Immature natural killer cell (primary cell): ENCODE measurements at regions not wholly inside any gene's neighbourhood (a gene's known extent, or its start where the extent isn't known, plus 50 kb on each side); places are given as distances from the start of the nearest gene placed in this dataset.

Experiments used
- DNase-seq, 3 donors: peaks; one replicate each; pipeline ENCODE4 v3.0.0; 2022; ENCODE audit warnings: mixed read lengths in 1 of 3
- H3K27ac Mint-ChIP-seq, 6 donors: one replicate each; pipeline ENCODE4 v1.8.0; 2020; ENCODE audit warnings: mixed read lengths in 6 of 6, mild to moderate bottlenecking in 5 of 6, inconsistent platforms in 4 of 6, moderate library complexity in 3 of 6
- H3K27me3 Mint-ChIP-seq, 3 donors: one replicate each; pipeline ENCODE4 v1.8.0; 2020 to 2021; ENCODE audit warnings: low read depth in 3 of 3, mild to moderate bottlenecking in 3 of 3, mixed read lengths in 3 of 3, moderate library complexity in 3 of 3, inconsistent platforms in 1 of 3
- H3K36me3 Mint-ChIP-seq, 3 donors: one replicate each; pipeline ENCODE4 v1.8.0; 2020; ENCODE audit warnings: mixed read lengths in 3 of 3, inconsistent platforms in 2 of 3, mild to moderate bottlenecking in 2 of 3
- H3K4me1 Mint-ChIP-seq, 2 donors: one replicate each; pipeline ENCODE4 v1.8.0; 2020; ENCODE audit warnings: inconsistent platforms in 2 of 2, mild to moderate bottlenecking in 2 of 2, mixed read lengths in 2 of 2, moderate library complexity in 1 of 2
- H3K4me3 Mint-ChIP-seq, 5 donors: one replicate each; pipeline ENCODE4 v1.8.0; 2020; ENCODE audit warnings: mild to moderate bottlenecking in 5 of 5, mixed read lengths in 5 of 5, inconsistent platforms in 3 of 5, moderate library complexity in 3 of 5
- H3K9me3 Mint-ChIP-seq, 6 donors: one replicate each; pipeline ENCODE4 v1.8.0; 2020; ENCODE audit warnings: mild to moderate bottlenecking in 6 of 6, mixed read lengths in 6 of 6, inconsistent platforms in 4 of 6, moderate library complexity in 3 of 6

- peaks cover 0 to 2% (median 0%) of the 10 kb centered on the region in 3 donors for H3K27me3 Mint-ChIP-seq
- H3K36me3 Mint-ChIP-seq: no peaks in the 10 kb centered on the region
- no peak overlapping the region for H3K4me3 Mint-ChIP-seq
- H3K4me1 Mint-ChIP-seq: no peaks in the 10 kb centered on the region
- no peak for DNase-seq
- H3K27ac Mint-ChIP-seq: no peak overlapping the region
- peaks cover 0 to 30% (median 3%) of the 10 kb centered on the region in 6 donors for H3K9me3 Mint-ChIP-seq
These were observed 370.8 kb downstream of the NFIB start for GRCh38 chr9:13943176-13943575.

- H3K36me3 Mint-ChIP-seq: no peaks in the 10 kb centered on the region
- peaks cover 0 to 2% (median 0%) of the 10 kb centered on the region in 3 donors for H3K27me3 Mint-ChIP-seq
- no peaks in the 10 kb centered on the region for H3K4me1 Mint-ChIP-seq
- no peak overlapping the region for H3K4me3 Mint-ChIP-seq
- peaks cover 0 to 25% (median 3%) of the 10 kb centered on the region in 6 donors for H3K9me3 Mint-ChIP-seq
- DNase-seq: no peak
- H3K27ac Mint-ChIP-seq: no peak overlapping the region
These were observed 371.2 kb downstream of the NFIB start for GRCh38 chr9:13942695-13943094.

- no peak for DNase-seq
- Mint-ChIP-seq H3K4me3 (no peak overlapping the region), H3K27me3 (peaks cover 0 to 2% (median 0%) of the 10 kb centered on the region in 3 donors), H3K4me1 (no peaks in the 10 kb centered on the region), H3K27ac (no peak overlapping the region), H3K36me3 (no peaks in the 10 kb centered on the region), H3K9me3 (peaks cover under 1 to 26% (median 3%) of the 10 kb centered on the region in 6 donors)
These were observed 371.7 kb downstream of the NFIB start for GRCh38 chr9:13942201-13942600.

GRCh38 chr9:13941714-13942113 lies 372.2 kb downstream of the NFIB start:
- Mint-ChIP-seq H3K27me3 (peaks cover 0 to 2% (median 0%) of the 10 kb centered on the region in 3 donors), H3K27ac (no peak overlapping the region), H3K9me3 (peaks cover 2 to 31% (median 5%) of the 10 kb centered on the region in 6 donors), H3K36me3 (no peaks in the 10 kb centered on the region), H3K4me3 (no peak overlapping the region), H3K4me1 (no peaks in the 10 kb centered on the region)
- DNase-seq: no peak

GRCh38 chr9:13939701-13940490 lies 374.0 kb downstream of the NFIB start:
- no peak for DNase-seq
- no peak overlapping the region for H3K27ac Mint-ChIP-seq
- H3K27me3 Mint-ChIP-seq: no peaks in the 10 kb centered on the region
- H3K4me1 Mint-ChIP-seq: no peaks in the 10 kb centered on the region
- no peaks in the 10 kb centered on the region for H3K36me3 Mint-ChIP-seq
- H3K4me3 Mint-ChIP-seq: no peak overlapping the region
- H3K9me3 Mint-ChIP-seq: peaks cover 2 to 40% (median 7%) of the 10 kb centered on the region in 6 donors

GRCh38 chr9:13939134-13939533 lies 374.8 kb downstream of the NFIB start:
- Mint-ChIP-seq H3K27me3 (no peaks in the 10 kb centered on the region), H3K36me3 (no peaks in the 10 kb centered on the region), H3K4me3 (no peak overlapping the region), H3K27ac (no peak overlapping the region), H3K9me3 (peaks cover 2 to 44% (median 7%) of the 10 kb centered on the region in 6 donors), H3K4me1 (no peaks in the 10 kb centered on the region)
- DNase-seq: no peak

- H3K27ac Mint-ChIP-seq: no peak overlapping the region
- H3K27me3 Mint-ChIP-seq: peaks cover 0 to 4% (median 0%) of the 10 kb centered on the region in 3 donors
- no peaks in the 10 kb centered on the region for H3K36me3 Mint-ChIP-seq
- peaks cover 5 to 44% (median 19%) of the 10 kb centered on the region in 6 donors for H3K9me3 Mint-ChIP-seq
- no peak overlapping the region for H3K4me3 Mint-ChIP-seq
- DNase-seq: no peak
- no peaks in the 10 kb centered on the region for H3K4me1 Mint-ChIP-seq
These were observed 379.5 kb downstream of the NFIB start for GRCh38 chr9:13934416-13934815.

- peaks cover 0 to 4% (median 0%) of the 10 kb centered on the region in 3 donors for H3K27me3 Mint-ChIP-seq
These were observed 380.7 kb downstream of the NFIB start for GRCh38 chr9:13933268-13933656.

GRCh38 chr9:13932528-13933267 lies 381.2 kb downstream of the NFIB start:
- no peaks in the 10 kb centered on the region for H3K4me1 Mint-ChIP-seq
- H3K9me3 Mint-ChIP-seq: peaks cover 9 to 45% (median 19%) of the 10 kb centered on the region in 6 donors
- DNase-seq: no peak
- no peak overlapping the region for H3K4me3 Mint-ChIP-seq
- no peak overlapping the region for H3K27ac Mint-ChIP-seq
- H3K27me3 Mint-ChIP-seq: peaks cover 0 to 4% (median 0%) of the 10 kb centered on the region in 3 donors
- no peaks in the 10 kb centered on the region for H3K36me3 Mint-ChIP-seq

More at GRCh38 chr9:13933268-13933656, 380.7 kb downstream of the NFIB start:
- no peak for DNase-seq
- Mint-ChIP-seq H3K4me1 (no peaks in the 10 kb centered on the region), H3K4me3 (no peak overlapping the region), H3K9me3 (peaks cover 9 to 45% (median 19%) of the 10 kb centered on the region in 6 donors), H3K36me3 (no peaks in the 10 kb centered on the region), H3K27ac (no peak overlapping the region)

- Mint-ChIP-seq H3K36me3 (no peaks in the 10 kb centered on the region), H3K4me1 (no peaks in the 10 kb centered on the region), H3K4me3 (no peak overlapping the region), H3K9me3 (peaks cover 8 to 28% (median 20%) of the 10 kb centered on the region in 6 donors), H3K27me3 (peaks cover 0 to 4% (median 2%) of the 10 kb centered on the region in 3 donors), H3K27ac (no peak overlapping the region)
- no peak for DNase-seq
These were observed 384.9 kb downstream of the NFIB start for GRCh38 chr9:13929013-13929412.

GRCh38 chr9:13923381-13923780 lies 390.6 kb downstream of the NFIB start:
- Mint-ChIP-seq H3K4me3 (no peak overlapping the region), H3K9me3 (peaks cover 9 to 36% (median 11%) of the 10 kb centered on the region in 6 donors), H3K36me3 (no peaks in the 10 kb centered on the region), H3K4me1 (no peaks in the 10 kb centered on the region), H3K27me3 (peaks cover 0 to 4% (median 0%) of the 10 kb centered on the region in 3 donors), H3K27ac (no peak overlapping the region)
- DNase-seq: no peak

GRCh38 chr9:13920557-13920956 lies 393.4 kb downstream of the NFIB start:
- peaks cover 2 to 32% (median 11%) of the 10 kb centered on the region in 6 donors for H3K9me3 Mint-ChIP-seq
- peaks cover 0 to 2% (median 2%) of the 10 kb centered on the region in 3 donors for H3K27me3 Mint-ChIP-seq
- DNase-seq: no peak
- H3K27ac Mint-ChIP-seq: no peak overlapping the region
- H3K4me1 Mint-ChIP-seq: no peaks in the 10 kb centered on the region
- no peaks in the 10 kb centered on the region for H3K36me3 Mint-ChIP-seq
- no peak overlapping the region for H3K4me3 Mint-ChIP-seq

- peaks cover 0 to 2% (median 2%) of the 10 kb centered on the region in 3 donors for H3K27me3 Mint-ChIP-seq
- no peak for DNase-seq
- no peak overlapping the region for H3K27ac Mint-ChIP-seq
- no peak overlapping the region for H3K4me3 Mint-ChIP-seq
- peaks cover 2 to 32% (median 10%) of the 10 kb centered on the region in 6 donors for H3K9me3 Mint-ChIP-seq
- no peaks in the 10 kb centered on the region for H3K36me3 Mint-ChIP-seq
- no peaks in the 10 kb centered on the region for H3K4me1 Mint-ChIP-seq
These were observed 394.5 kb downstream of the NFIB start for GRCh38 chr9:13919401-13919800.

GRCh38 chr9:13917534-13917933 lies 396.4 kb downstream of the NFIB start:
- Mint-ChIP-seq H3K36me3 (no peaks in the 10 kb centered on the region), H3K27me3 (peaks cover 0 to 2% (median 0%) of the 10 kb centered on the region in 3 donors)

More at GRCh38 chr9:13917534-13917933, 396.4 kb downstream of the NFIB start:
- Mint-ChIP-seq H3K4me1 (no peaks in the 10 kb centered on the region), H3K9me3 (peaks cover 4 to 32% (median 11%) of the 10 kb centered on the region in 6 donors), H3K4me3 (no peak overlapping the region), H3K27ac (no peak overlapping the region)
- no peak for DNase-seq
